ENCODE measurements at regions not wholly inside any gene's neighbourhood (a gene's known extent, or its start where the extent isn't known, plus 50 kb on each side); places are given as distances from the start of the nearest gene placed in this dataset.
"Not testable (repeated sequence)": the region's sequence is repeated elsewhere in the genome, so short reads cannot be mapped to it uniquely, and the experiment has no call there.

DNA sequence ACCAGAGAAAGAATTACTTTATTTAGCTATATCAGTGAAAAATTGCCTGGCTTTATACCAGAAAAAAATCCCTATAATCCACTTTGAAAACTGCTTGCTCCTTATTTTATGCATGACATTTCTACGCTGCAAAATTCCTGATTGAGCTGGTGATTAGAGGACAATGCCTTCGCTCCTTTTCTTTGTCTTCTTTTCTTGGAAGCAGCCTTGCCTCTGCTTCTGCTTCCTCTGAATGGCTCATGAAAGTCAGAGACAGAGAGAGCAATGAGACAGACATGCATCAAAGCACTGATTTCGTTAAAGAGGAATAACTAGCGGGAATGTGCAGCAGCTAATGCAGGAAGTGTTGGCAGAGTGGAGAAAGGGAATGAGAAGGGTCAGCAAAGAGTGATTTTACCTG, 294.3 kb upstream of the IGFBP7 start:
- ATAC-seq, result no peak

DNA sequence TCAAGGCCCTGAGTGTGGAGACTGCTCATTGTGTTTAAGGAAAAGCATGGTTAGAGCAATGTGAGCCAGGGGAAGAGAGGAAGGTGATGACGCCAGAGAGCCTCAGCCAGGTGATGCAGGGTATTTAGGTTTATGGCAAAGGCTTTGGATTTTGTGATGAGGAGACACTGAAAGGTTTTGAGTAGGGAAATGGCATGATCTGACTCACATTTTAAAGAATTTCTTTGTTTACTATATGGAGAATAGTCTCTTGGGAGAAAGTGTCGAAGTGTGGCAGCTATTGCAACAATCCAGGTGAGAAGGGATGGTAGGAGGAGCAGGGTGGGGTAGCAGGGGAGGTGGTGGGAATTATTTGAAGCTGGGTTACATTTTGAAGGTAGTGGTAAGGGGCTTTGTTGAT, 293.4 kb upstream of the IGFBP7 start:
- no peak for ATAC-seq

DNA sequence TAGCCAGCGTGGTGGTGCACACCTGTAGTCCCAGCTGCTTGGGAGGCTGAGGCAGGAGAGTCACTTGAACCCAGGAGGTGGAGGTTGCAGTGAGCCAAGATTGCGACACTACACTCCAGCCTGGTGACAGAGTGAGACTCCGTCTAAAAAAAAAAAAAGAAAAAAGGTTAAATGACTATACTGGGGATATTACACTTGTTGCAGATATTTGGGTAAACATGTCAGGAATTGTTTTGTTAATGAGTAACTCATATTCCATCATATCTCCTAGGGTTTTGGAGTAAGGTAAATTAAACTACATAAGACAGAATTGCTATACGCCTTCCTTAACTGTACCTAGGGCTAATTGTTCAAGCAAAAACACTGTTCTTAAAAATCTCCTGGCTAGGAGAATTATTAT, 291.4 kb upstream of the IGFBP7 start:
- no peak for ATAC-seq

DNA sequence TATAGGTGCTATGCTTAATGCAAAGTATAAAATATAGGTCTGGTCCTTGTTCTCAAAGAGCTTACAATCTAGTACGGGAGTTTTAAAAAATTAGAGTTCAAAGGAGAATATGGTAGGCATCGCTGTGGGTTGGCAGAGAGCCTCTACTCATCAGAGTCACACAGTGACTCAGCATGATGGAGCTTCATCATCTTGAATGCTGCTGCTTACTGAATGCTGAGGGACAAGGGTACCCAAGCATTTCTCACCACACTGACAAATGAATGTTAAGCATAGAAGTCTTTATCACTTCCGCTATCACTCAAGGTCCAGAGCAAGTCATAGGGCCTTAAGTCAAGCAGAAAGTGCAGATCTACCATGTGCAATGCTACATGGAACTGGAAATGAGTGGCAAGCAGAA, 268.6 kb upstream of the IGFBP7 start:
- ATAC-seq, result no peak

DNA sequence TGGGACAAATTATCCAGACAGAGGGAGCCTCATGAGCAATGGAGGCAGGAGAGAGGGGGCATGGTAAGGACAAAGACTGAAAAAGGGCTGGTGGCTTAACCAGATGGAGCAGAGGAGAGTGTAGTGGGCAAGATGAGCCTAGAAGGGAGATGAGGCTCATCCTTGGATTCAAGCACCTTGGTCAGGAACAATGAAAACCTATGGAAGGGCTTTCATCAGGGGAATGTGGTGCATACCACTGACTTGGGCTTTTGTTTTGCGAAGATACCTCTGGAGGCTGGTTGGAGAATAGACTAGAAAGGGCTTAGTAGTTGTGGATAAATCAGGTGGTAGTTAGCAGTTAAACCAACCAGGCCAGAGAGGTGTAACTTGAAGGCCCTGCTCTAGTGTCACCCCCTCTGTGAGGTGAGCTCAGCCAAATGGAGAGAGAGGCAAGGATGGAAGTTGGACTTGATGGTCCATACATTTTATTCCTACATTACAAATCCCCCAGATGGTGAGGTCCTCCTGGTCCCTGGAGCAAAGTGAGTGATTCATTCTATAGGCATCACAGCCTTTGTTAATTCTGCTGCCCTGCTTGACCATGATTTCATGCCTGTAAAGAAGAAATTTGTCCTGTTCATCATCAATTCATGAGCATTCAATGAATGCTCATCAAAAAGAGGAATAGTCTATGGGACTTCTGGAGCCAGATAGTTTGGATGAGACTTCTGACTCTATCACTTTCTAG, 264.8 kb upstream of the IGFBP7 start:
- ATAC-seq, result no peak

DNA sequence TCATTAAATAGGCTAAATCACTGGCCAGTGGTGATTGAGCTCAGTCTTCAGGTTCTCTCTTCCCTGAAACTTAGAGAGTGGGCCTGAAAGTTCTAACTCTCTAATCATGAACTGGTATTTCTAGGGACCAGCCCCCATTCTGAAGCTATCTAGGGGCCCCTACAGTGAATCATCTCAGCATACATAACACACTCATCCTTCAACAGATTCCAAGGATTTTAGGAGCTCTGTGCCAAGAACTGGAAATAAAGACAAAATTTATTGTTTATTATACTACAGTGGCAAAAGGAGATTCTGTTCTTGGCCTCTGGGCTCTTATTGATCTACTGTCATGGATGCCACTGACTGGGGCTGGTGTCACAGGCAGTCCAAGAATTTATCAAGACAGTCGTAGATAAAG, 263.8 kb upstream of the IGFBP7 start:
- ATAC-seq, result no peak

DNA sequence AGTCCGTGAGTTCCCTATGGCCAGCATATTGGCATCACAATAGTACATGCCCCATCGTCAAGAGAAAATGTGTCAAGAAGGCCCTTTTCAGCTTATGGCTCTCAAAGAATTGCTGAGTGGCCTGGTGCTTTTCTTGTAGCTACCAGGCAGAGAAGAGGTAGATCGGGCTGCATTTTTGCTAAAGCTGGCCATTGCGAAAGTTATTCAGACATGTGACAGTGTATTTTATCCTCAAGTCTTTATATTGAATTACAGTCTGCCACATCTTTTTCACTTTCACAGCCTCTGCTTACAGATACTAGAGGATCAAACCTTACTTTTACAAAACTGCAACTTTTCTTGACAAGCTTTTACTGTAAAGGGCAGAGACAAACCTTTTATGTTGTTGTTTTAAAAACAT, 261.5 kb upstream of the IGFBP7 start:
- ATAC-seq, result no peak

DNA sequence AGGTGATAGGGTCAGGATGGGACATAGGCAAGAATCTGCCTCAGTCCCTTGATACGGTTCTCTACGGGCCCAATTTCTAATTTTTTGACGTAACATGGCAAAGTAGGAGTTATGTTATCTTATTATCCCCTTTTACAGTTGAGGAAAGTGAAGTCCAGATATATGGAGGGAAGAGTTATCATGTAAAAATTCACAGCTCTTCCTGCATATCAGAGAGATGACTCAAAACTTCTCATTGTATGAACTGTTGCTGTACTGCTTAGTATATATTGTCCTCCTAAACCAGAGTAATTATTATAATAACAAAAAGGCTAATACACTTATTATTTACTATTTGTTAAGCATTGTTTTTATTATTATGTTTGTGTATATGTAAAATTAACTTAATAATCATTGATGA, 260.5 kb upstream of the IGFBP7 start:
- no peak for ATAC-seq

DNA sequence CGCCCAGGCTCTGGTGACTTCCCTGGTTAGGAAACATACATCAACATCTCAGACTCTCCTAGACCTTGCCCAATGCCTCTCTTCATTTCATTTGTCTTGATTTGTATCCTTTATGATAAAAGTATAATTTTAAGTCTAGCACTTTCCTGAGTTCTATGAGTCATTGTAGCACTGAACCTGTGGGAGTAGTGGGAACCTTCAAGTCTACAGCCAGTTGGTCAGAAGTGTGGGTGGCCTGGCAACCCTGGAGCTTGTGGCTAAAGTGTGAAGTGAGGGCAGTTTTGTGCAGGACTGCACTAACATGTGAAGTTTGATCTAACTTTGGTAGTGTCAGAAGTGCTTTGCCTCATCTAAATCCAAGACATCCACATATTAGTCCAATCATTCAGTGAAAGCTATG, 259.3 kb upstream of the IGFBP7 start:
- ATAC-seq, result no peak

DNA sequence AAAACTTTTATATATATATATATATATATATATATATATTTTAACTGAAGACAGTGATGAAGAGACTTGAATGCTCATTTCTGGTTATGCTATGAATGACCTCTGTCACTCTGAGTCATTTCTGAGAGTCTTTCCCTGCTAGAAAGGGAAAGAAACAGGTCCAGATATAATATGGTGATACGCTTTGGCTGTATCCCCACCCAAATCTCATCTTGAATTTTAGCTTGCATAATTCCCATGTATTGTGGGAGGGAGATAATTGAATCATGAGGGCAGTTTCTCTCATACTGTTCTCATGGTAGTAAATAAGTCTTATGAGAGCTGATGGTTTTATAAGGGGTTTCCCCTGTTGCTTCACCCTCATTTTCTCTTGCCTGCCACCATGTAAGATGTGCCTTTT, 254.1 kb upstream of the IGFBP7 start:
- ATAC-seq, result no peak

DNA sequence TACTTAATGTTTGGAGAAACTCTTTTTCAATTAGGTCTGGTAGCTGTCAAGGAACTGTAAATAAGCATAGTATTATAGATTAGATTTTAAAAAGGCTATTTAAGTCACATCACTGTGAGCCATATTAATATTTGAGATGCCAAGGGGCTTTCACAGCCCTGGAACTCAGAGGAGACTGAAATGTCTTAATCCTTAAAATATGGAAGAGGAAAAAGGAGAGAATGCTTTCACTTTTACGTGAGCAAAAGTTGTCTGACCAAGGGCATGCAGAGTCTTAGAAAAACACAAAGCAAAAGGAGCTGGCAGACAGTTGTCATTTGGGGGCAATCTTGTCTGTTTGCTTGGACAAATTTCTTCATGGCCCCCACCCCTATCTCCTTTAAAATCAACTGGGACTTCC, 253.2 kb upstream of the IGFBP7 start:
- no peak for ATAC-seq

DNA sequence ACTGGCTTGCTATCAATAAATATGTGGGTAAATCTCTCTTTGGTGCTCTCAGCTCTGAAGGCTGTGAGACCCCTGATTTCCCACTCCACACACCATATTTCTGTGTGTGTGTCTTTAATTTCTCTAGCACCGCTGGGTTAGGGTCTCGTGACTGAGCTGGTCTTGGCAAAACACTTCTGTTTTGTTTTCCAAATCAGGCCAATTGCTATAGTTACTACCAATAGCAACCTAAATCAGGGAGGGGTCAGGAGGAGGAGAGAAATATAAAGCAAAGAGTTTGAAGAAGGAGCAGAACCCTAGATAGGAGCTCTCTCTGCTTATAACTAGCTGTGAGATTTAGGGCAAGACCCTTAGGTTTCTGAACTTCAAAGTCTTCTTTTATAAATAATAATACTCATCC, 250.5 kb upstream of the IGFBP7 start:
- ATAC-seq, result no peak

DNA sequence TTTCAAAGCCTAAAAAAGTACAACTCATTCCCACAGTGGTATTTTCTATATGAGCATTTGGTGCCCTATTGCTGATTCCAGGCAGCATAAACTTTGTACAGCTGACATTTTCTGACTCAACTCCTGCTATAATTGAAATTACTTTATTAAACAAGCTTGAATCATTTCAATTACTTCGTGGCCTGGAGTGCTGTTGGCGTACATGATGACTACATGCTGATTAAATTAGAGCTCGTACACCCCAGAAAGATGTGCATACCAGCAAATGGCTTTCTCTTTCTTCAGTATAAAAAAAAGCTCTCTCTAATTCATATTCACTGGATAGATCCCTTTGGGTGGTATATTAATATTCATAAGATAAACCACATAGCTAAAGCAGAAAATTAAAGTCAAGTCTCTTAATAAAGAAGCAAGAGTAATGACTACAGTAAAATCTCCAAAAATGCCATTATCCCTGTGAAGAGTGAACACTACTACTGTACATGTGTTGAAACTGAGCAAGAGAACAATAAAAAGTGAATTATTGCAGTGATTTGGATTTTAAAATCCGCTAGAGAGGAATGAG, 245.0 kb upstream of the IGFBP7 start:
- no peak for ATAC-seq

DNA sequence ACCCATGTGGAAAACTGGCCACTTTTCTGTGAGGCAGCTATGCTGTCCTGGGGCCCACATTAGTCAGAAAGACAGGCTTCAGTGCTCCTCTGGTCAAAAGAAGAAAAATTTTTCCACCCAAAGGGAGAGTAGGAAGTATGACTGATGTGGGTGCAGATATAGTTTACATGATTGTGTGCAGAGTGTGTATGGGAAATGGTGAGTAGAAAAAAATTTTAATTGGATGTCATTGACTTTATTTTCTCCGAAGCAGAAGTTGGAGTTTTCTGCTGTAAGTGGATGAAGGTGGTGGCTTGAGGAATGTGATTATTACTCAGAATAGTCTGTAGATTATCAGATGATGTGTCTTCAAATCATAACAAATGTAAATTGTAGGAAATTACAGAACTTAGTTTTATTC, 241.5 kb upstream of the IGFBP7 start:
- ATAC-seq, result no peak

DNA sequence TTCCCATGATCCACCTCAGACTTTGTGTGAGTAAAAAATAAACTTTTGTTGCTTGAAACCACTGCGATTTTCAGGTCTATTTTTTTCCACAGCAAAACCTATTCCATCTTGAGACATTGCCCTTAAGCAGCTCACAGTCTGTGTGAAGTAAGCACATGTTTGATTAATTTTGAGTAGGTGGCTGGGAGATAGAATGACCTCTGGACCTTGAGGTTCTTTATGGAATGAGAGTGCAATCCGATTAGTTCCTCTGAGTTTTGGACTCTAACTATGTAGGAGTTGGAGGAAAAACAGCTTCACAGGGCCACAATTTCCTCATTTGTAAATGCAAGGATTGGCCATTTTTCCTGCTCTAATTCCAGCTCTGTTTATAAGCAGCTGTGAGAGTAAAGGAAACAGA, 234.1 kb upstream of the IGFBP7 start:
- ATAC-seq, result no peak

DNA sequence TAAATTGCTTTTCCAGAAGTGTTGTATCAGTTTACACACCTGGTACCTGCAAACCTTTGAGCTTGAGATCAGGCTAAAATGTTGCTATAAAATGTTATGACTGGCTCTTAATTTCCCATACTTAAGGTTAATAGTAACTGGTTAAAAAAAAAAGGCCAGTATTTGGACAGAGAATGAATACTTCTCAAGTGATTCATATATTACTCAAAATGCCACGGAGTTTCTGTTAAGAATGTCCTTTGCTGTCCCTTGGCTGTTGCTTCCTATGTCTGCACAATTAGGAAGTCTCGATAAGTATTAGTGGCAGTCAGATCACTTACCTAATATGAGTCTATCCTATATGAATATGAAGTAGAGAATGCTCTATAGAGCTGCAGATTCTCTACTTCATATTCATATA, 232.2 kb upstream of the IGFBP7 start:
- ATAC-seq, result no peak

DNA sequence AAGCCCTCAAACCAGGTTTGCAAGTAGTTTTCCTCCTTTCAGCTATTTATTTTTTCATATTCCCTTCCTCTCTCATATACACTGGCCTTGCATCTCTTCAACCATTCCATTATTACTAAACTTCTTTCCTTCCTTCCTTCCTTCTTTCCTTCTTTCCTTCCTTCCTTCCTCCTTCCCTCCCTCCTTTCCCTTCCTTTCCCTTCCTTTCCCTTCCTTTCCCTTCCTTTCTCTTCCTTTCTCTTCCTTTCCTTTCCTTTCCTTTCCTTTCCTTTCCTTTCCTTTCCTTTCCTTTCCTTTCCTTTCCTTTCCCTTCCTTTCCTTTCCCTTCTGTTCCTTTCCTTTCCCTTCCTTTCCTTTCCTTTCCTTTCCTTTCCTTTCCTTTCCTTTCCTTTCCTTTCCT, 228.7 kb upstream of the IGFBP7 start:
- ATAC-seq, result not testable (repeated sequence)

DNA sequence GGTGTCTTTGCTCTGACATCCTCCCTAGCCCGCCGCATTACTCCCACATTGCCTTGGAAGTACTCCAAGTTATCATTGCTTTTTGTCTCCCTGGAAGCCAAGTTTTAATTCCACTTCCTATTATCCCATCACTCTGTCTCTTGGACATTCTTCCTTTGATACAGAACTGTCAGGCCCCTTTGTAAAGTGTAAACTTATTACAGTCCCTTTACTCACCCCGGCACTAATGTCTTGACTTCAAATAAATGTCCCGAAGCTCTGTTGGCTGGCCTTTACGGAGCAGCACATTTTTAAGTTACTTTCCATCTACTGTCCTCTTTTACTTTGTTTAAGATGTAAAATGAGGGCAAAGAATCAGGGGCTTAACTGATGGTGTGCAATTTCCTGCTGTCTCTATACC, 223.5 kb upstream of the IGFBP7 start:
- ATAC-seq, result no peak

DNA sequence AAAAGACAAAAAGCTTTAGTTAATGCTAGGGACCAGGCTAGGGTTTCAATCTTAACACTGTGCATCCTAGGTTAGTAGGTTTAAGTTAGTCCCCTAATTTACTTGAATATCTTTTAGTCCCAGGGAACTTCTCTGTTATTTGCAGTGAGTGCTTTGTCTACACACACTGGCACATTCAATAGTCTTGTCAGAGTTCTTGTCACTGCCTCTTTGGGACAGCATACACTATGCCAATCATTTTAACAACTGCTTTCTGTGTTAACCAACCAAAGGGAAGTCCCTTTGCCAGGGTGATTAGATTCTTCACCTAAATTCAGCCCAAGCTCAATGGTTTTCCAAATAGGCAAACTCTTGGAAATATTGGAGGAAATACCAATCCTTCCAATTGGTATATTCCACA, 221.8 kb upstream of the IGFBP7 start:
- ATAC-seq, result no peak

DNA sequence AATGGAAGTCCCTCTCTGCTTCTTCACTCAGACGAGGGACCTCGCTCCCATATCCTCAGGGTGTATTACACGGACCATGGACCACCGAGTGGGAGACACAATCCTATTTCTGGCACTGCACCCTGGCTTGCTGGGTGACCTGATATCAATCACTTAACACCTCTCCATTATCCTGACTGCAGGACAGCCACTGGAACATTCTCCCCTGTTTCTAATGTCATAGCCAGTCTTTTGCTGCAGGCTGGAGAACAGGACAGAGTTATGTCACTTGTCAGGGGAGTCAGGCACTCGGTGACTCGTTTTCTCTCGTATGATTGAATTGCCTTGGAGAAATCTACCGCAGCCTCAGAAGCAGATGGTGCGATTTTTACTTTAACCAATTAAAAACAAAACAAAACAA, 219.1 kb upstream of the IGFBP7 start:
- ATAC-seq, result no peak

DNA sequence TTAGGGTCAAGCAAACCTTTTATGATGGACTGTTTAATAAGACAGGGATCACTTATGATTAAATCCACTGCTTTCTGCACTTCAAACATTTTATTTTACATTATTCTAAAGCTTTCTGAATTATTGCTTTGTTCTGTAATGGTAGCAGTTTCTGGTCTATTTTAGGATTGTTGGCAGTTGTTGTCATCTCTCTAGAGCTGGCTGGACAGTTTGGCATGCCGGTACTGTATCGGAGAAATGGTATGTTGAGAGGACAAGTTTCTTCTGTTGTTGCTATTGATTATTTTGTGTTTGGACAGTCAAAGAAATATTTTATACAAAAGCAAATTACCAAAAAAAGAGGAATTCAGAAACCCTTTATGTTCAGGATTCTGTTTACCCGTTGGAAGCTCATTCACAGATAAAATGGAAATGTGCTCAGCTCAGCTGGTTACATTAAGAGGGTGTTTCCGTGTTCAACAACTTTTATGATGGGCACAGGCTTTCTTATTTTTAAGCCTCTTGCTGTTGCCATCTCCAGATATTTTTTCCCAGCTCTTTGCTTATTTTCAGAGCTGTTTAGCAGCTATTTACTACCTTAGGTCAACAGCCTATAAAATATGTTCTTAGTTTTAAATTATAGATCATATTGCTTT, 214.6 kb upstream of the IGFBP7 start:
- no peak for ATAC-seq

DNA sequence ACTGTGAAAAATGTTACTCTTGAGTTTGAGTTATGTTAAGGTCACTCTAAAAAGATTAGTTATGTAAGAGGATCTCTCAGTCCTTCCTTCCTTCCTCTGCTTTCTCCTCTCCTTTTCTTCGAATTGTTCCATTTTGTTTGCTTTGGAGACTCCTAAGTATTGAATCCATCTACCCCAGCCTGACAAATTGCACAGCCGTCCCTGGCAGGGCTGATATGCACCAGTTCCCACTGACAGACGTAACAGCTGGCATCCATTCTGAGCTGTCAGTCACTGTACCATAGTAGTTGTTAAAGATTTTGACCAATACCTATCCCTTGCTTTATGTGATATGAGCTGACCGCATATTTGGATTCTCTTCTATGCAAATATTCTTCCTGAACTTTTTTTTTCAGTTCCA, 210.7 kb upstream of the IGFBP7 start:
- no peak for ATAC-seq

DNA sequence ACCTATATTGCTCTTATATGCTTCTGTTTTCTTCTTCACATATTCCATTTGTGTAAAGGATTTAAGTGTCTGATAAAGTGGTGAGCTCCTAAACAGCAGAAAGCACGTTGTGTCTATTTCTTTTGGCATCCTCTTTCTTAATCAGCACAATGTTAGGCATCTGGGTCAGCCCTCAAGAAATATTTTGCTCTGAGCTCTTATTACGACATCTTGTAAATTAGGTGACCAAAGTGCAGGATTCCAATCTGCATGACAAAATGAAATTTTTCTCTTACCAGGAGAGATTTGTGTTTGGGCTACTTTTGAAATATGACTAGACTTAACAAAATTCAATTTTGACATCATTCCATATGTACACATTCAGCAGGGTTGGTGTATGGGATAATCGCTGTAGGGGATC, 210.0 kb upstream of the IGFBP7 start:
- ATAC-seq, result no peak

DNA sequence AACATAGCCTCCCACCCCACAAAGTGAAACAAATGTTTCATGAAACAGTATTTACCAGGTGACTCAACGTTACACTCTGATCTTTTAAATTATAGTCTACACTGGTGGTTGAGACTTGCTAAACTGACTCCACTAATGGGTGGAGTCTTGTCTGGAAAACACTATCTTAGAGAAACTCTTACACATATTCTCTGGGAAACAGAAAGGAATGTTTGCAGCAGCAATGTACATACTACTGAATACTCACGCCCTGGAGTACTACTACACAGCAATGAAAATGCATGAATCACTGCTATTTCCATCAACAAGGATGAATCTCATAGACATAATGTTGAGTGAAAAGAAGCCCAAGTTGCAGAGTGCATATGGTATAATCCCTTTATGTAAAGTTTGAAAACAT, 208.5 kb upstream of the IGFBP7 start:
- ATAC-seq, result no peak

DNA sequence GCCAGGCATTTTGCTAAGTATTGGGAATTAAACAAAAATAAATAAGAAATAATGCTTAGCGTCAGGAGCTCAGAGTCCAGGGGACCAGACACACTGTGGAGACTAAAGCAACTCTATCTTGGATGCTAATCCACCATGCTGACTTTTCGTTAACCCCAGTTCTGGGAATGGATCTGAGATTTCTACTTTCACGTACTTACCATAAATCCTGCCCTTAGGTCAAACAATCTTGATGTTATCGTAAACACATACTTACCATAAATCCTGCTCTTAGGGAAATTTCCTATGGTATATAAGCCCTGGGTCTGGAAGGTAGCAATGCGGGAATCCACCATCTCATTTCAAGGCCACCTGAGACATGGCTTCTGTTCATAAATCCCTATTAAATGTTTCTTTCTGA, 204.5 kb upstream of the IGFBP7 start:
- ATAC-seq, result no peak
